ENCODE measurements at regions not wholly inside any gene's neighbourhood (a gene's known extent, or its start where the extent isn't known, plus 50 kb on each side); places are given as distances from the start of the nearest gene placed in this dataset.

DNA sequence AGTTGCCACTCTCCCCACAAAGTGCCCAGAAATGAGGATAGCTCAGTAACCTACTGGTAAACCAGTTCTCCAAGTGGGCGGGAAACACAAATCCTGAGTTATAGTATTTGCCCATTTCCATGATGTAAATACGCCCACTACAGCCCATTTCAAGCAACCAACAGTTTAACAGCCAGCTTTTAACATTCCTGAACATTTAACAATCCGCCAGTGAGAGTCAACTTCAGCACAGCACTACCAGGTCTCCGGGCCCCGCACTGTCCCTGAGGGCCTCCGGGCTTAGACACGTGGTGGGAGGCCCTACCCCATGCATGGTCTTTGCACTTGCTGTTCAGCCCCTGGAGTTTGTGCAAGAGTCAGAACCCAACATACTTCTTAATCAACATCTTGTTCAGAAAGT, 132.0 kb upstream of the CTTNBP2NL start:
- DNase-seq (ENCODE audit: low read depth in 2 of 2) = no peak

DNA sequence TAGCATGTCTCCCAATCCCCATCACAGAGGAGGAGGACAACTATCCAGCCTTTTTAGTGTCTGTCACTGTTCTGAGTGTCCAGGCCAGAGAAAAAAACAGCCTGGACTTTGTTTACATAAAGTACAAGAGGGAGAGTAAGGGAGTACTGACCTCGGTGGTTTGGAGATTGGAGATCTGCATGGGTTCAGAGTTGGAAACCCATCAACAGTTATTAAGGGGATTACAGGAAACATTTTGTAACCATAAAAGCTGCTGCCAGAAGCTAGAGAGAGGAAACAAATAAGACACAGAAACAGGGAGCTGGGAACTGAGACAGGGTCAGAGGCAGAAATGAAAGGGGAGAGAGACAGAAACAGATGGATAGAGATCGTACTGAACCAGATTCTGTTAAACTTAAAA, 131.5 kb upstream of the CTTNBP2NL start:
- DNase-seq (ENCODE audit: low read depth in 2 of 2) = no peak

DNA sequence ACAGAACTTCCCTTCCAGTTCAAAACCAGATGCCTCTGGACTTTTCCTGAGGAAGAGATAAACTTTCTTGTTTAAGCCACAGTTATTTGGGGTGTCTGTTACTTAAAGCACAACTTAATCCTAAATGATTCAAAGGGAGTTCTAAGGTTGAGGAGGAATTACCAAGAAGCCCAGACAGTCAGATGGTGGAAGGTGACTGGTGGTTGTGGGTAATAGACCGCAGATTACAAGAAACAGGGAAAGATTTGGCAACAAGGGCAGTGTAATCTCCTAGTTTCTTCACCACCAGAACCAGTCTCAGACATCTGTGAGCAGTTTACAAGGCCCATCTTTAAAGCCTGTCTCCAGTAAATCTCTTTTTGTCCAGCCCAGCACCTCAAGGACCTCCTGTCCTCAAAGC, 130.1 kb upstream of the CTTNBP2NL start:
- no peak for DNase-seq (ENCODE audit: low read depth in 2 of 2)

DNA sequence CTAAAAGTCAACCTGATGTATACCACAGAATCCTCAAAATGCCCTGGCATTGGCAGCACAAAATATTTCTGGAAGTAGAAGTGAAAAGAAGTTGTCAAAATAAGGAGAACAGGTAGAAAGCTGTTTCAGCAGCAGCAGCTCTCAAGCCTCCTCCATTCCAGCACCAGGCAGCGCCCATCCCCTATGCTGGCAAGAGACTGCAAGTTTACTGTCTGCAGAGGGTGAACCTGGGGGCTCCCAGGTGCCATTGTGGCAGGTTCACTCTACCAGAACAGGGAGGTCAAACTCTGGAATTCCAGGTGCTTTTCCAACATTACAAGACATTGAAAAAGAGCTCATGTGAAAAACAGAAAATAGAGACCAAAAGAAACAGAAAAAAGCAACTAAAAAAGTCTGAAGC, 128.8 kb upstream of the CTTNBP2NL start:
- DNase-seq (ENCODE audit: low read depth in 2 of 2) = no peak

DNA sequence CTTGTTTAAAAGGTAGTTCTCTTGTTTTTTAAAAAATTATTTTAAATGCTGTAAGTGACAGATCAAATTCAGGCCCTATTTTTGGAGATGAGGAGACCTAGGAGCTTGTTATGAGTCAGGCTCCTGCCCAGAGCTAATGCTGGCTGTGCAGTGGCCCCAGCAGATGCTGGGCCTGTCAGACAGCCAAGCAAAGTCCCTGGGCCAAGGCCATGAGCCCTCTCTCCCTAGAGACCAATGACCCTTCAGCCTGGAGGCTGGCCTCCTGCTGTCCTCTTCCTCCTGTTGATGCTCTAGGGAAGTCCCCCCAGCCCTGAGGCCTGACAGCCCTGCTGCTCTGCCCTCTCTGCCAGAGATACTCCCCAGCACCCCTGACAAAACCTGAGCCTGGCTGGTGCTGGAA, 128.1 kb upstream of the CTTNBP2NL start:
- no peak for DNase-seq (ENCODE audit: low read depth in 2 of 2)

DNA sequence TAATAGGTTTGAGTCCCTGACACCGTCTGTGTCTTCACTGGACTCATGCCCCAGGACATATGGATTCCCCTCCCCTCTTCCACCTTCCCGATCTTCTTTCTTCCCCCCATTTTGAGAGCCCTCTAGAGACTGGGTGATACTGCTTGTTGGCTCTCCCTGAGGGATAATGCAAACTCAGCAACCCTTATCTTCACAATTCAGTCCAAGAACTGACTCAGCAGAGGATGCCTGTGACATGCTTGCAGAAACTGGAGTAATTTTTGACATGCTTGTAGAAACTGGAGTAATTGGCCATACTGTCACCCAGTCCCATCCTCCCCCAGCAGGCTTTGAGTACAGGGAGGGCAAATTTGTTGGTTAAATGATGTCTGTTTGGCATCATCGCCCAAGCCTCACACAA, 127.6 kb upstream of the CTTNBP2NL start:
- DNase-seq (ENCODE audit: low read depth in 2 of 2) = no peak

DNA sequence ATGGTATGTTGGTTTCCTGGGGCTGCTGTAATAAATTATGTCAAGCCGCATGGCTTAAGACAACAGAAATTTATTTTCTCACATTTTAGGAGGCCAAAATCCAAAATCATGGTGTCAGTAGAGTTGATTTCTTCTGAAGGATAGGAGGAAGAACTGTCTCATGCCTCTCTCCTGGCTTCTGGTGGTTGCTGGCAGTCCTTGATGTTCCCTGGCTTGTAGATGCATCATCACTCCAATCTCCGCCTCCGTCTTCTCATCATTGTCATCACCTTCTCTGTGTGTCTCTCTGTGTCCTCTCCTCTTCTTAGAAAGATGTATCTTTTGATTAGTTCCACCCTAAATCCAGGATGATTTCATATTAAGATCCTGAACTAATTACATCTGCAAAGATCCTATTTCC, 124.7 kb upstream of the CTTNBP2NL start:
- no peak for DNase-seq (ENCODE audit: low read depth in 2 of 2)

DNA sequence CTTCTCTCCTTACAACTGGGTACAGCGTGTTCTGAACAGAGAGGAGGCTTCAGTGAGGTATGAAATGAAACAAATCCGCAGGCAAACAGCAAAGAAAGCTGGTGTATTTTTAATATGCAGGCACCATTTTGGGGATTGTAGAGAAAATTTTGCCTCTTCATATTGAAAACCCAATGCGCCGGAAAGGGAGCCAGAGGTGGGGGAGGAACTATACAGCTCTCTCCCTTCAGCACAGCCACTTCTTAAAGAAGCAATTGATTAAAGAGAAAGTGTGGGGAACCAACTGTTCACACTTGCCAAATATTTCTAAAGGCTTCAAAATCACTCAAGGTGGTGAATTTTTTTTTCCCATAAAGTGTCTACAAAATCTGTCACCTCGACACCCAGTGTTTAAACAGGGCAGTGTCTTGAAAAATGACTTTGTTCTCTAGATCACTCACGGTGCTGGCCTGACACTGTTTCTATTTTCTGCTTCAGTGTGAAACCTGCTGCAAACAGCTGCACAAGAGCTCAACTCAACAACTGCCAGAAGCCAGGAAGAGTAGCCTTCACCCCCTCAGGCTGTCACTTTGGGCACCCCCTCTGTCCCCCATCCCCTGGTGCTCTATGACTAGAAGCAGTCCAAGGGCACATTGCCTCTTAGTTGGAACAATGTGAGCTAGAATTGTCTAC, 123.8 kb upstream of the CTTNBP2NL start:
- no peak for DNase-seq (ENCODE audit: low read depth in 2 of 2)

DNA sequence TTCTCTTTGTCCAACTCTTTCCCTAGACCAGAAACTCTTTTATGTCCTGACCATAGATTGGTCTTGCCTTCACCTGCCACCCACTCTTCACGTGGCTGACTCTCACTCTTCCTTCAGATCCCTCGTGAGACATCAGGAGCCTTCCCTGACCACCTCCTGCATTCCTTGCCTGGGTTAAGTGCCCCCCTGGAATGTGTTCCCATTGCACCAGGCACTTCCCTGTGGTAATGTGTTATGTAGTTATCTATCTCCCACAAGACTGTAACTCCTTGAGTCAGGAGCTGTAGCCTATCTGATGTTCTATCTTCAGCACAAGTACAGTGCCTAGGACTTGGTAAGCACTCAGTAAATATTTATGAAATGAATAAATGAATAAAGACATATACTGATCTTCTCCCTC, 111.2 kb upstream of the CTTNBP2NL start:
- no peak for DNase-seq (ENCODE audit: low read depth in 2 of 2)

DNA sequence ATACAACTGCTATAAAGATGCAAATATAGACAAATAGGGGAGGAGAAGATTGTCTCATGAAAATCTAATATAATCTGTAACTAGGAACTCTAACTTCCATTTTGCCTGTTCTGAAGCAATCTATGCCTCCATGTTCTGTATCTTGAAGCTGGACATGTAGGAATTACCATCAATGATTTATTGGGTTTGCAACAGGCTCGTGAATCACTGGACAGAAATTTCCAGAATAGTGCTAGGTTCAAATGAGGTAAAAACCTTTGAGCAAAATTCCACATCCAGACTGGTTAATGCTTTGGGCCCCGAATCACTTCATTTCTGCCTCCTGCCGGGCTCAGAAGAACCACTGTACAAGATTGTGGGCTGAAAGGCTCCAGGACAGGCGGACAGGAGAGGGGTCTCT, 110.7 kb upstream of the CTTNBP2NL start:
- no peak for DNase-seq (ENCODE audit: low read depth in 2 of 2)

DNA sequence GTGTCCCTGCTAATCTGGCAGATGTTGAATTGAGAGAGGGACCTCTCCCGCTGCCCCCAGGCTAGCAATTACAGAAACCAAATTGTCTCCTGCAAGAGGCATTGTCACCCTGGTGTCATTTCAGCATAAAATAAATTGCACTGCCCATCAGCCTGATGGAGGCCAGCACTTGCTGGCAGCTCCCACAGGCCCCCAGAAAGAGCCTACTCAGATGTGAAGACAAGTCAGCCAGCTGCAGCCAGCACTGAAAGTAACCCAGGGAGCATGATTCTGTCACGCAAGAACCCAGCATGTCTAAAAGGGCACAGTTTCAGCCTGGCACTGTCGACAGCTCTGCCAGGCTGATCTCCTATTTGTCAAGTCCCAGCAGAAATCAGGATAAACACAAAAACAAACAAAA, 110.3 kb upstream of the CTTNBP2NL start:
- DNase-seq (ENCODE audit: low read depth in 2 of 2) = no peak

DNA sequence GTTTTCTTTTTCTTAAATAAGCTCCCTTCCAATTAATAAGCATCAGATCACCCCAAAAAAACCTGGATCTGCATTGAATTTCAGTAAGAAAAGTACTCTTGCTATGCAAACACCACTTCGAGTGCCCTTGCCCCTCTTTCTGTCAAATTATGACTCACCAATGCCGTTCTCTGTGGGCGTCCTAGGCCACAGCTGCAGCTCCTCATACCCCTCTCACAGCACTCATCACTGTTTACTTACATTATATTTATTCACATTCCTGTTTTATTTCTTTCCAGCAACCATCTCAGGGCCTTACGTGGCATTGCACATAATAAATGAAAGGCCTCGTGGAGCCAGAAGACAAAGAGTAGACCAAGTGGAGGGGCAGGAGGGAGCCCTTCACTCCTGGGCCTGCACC, 99.1 kb upstream of the CTTNBP2NL start:
- no peak for DNase-seq (ENCODE audit: low read depth in 2 of 2)

DNA sequence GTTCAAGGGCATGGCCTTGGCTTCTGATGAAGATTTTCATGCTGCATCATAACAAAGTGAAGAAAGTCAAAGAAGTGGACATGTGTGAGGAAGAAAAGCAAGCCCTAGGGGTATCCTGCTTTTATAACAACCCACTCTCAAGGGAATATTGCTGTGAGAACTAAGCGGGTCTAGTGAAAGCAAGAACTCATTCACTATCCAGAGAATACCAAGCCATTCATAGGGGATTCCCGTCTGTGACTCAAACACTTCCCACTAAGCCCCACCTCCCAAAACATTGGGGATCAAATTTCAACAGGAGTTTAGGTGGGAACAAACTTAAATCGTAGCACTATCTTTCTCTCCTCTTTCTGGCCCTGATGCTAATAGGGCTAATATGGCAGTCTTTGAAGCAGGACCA, 98.5 kb upstream of the CTTNBP2NL start:
- DNase-seq (ENCODE audit: low read depth in 2 of 2) = no peak

DNA sequence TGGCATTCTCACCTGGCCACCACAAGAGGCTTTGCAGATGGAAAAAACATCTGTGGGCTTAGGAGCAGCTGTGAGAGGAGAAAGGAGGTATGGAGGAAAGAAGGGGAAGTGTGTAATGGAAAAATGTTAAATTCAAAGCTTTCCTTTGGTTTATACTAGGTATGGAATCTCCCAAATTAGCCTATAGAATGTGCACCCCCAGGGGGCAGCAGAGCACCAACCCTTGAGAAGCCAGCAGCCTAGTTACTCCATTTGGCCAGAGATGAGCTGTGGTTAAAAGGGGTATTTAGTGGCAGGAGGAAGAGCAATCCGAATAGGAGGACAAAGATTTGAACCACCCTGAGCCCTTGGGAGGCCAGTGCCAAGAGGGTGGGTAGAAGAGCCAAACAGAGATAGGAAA, 97.5 kb upstream of the CTTNBP2NL start:
- peak; percentile 2 to 9 for DNase-seq (ENCODE audit: low read depth in 2 of 2)

DNA sequence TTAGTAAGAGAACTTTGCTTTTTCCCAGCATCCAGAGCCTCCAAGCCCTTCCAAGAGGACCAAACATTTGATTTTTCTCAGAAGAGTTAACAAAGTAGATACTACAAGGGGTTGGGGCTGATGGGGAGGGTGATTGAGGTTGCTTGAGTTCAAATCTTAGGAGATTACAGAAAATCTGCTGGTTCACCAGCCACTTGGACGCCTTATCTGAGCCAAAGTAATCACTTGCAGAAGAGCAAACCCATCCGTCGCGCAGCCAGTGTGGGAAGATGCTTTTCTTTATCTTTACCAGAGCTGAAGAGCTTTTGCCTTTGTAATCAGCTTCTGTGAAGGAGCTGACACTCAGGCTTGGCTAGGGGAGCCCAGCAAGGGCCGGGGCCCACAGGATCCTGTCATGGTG, 91.9 kb upstream of the CTTNBP2NL start:
- no peak for DNase-seq (ENCODE audit: low read depth in 2 of 2)

DNA sequence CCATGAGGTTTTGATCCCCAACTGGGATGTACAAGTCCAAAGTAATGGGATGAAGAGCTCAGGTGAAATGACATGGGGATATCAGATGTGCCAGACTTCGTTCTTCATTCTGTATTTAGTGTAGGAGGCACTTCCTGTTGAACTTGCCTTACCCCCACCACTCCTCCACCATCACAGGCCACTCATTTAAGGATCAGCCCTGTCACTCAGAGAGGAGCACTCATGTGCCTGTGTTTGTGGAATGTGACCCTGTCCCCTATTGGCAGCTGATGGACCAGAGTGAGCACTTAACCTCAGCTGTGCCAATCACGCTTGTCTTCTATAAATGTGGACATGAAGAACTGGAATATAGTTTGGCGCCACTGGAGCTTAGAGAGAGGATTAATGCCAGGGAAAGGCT, 91.4 kb upstream of the CTTNBP2NL start:
- DNase-seq (ENCODE audit: low read depth in 2 of 2) = no peak

DNA sequence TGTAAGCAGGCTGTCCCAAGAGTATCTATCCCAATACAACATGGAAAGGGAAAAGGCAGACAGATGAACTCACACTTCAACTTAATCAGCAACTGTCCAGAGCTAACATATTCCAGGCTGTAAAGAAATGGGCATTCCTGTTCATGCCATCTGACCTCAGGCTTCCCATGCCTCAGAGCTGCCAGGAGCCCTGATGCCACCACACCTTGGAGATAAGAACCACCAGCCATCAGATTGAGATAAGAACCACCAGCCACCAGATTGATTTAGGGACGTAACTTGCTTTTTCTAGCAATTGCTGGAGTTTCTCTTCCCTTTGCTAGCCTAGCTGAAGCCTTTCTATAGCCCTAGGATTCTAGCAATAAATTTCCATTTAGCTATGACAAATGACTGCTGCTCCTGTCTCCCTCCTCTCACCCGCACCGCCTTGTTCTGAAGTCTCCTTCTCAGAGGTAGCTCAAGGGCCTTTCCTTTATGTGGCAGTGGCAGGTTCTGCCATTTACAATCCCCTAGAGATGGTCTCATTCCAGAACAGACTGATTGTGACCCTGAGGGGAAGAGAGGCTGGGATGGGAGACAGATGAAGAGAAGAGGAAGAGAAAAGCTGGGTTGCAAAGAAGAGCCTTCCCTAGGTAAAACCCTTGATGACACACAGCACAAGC, 88.0 kb upstream of the CTTNBP2NL start:
- no peak for DNase-seq (ENCODE audit: low read depth in 2 of 2)

DNA sequence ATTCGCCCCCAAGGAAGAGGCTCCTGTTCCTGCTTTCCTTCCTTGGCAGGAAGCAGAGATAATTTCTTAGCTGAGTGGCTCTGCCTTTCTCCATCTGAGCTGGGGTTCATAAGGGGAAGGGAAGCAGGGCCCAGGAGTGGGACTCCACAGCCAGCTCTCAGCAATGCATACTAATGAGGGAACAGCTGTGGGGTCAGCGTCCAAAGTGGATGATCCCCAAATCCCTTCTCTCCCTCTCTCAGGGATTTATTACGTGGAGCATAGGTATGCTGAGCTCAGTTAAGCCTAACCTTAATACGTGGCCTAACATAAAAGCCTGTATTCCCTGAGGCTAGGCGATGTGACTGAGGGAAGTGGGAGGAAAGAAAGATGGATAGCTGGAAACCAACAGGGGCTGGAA, 87.3 kb upstream of the CTTNBP2NL start:
- no peak for DNase-seq (ENCODE audit: low read depth in 2 of 2)

DNA sequence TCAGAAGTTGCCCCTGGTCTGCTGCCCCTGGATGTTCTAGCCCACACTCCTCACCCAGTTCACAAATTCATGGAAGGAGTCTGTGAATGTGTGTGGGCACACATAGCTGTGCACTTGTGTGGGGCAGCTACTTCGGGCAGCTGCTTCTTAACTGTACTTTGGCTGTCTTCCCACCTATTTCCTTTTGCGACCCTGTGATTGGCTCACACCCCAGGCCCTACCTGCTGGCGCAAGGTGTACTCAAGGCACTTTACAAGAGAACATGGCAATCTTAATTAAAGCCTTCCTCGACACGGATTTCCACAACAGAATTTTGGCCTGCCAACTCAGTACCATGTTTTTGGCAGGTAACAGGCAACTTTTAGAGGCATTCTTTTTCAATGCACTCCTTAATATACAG, 86.5 kb upstream of the CTTNBP2NL start:
- no peak for DNase-seq (ENCODE audit: low read depth in 2 of 2)

DNA sequence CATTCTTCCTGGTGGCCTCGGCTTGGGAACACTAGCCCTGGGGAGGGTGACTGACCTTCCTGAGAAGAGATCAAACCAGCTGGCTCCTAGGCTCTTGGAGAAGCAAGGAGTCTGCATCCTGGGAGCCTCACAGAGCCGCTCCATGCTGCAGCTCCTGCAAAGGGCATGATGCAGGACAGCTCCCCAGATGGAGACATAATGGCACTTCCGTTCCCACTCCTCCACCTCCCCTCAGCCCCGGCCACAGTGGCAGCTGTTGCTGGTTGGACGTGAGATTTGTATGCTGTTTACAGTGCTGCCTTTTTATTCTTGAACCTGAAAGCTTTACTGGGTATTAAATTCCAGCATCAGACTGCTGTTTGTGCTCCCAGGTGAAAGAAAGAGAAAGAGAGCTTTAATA, 83.7 kb upstream of the CTTNBP2NL start:
- DNase-seq (ENCODE audit: low read depth in 2 of 2) = no peak

DNA sequence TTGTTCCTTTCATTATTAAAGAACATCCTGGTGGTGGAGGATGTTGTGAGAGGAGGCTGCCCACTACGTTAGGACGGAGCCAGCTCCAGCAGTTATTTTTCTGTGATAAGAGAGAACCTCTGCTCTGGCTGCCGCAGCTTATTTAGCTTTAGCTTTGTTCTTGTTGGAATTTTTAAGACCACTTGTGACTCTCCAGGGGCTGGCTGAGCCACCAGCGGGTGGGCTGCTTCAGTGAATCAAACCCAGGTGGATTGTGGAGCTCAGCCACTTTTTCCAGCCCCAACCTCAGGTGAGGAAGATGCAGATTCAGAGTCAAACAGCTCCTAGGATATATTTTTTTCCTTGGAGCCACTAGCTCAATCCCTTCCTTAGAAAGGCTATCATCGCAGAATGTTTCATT, 83.1 kb upstream of the CTTNBP2NL start:
- no peak for DNase-seq (ENCODE audit: low read depth in 2 of 2)

DNA sequence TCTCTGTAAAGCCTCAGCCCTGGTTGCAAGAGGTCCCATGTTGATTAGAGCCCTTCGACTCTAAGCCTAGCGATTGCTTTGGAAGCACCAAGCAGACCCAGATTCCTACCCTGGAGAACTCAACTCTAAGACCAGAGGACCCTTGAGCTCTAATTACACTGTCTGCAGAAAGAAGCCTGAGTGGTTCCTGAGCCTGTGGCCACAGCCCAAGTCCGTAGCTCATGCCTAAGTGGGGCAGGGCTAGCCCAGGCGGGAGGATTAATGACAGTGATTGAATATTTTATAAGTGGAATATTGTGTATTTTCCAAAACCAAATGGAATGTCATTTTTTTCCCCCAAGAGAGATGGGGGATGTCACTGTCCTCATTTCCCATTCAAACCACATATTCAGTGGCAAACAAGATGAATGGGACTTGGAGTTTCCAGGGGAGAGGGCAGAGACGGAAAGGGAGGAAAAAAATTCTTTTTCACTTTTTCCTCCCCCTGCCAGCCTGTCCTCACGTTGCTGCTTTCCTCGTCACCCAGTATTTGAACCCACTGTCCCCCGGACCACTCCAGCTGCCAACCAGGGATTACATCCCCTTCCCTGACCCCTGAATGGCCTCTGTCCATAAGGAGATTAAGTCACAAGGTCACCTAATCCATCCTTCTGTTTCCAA, 79.6 kb upstream of the CTTNBP2NL start:
- no peak for DNase-seq (ENCODE audit: low read depth in 2 of 2)

DNA sequence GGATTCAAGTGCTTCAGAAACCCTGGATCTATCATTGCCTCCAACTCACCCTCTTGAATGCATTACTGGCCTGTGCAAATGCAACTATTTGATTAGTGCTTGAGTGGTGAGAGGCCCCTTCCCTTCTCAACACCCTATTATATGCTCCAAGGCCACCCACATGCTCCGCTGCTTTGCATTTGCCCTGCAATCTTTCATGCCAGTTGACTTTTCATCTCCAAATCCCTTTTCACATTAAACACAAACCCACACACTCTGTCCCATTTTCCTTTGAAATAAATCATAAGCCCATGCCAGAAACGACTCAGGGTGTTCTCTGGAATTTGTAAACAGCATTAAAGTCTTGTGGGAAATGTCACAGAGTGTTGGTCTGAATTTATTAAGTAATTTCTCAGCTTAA, 78.9 kb upstream of the CTTNBP2NL start:
- no peak for DNase-seq (ENCODE audit: low read depth in 2 of 2)
